ENCODE measurements at regions not wholly inside any gene's neighbourhood (a gene's known extent, or its start where the extent isn't known, plus 50 kb on each side); places are given as distances from the start of the nearest gene placed in this dataset.
A peak's percentile ranks its signal among the peaks of the same experiment; 100 is the strongest.

DNA sequence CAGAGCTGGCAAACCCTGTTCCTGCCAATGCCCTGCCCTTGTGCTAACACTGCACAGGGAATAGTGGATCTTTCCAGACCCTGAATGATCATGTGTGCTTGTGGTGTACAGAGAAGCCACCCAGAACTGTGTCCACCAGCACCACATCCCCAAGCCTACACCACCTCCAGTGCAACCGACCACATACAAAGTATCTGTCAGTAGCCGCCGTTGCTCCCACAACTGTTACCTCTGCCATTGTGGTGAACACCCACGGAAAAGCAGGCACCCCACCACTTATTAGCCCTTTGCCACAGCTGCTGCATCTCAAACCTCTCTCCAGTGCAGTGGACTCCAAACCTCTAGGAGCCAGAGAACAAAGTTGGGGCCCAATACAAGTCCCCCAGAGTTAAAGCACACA lies 1049.6 kb downstream of the TRHDE start:
- FAIRE-seq, result no peak
- CTCF ChIA-PET (ENCODE audit: partially characterized antibody), result no interaction called here
- H3K27me3 ChIP-seq (replicated peaks in 1 of 4; ENCODE audit: control insufficient read depth in 3 of 4, extremely low read depth in 1 of 4, insufficient read depth in 3 of 4, low read length in 3 of 4), result no peaks in the 10 kb centered on the region
- no peak overlapping the region for H3K4me2 ChIP-seq (ENCODE audit: insufficient read depth in 1 of 2, low read depth in 2 of 2, low read length in 2 of 2)
- H2BK15ac ChIP-seq (ENCODE audit: low read length), result no peak overlapping the region
- no peak overlapping the region for H2AFZ ChIP-seq (ENCODE audit: low read length)
- H3K23ac ChIP-seq (ENCODE audit: insufficient read length), result no peak overlapping the region
- WGBS, 2 experiments (ENCODE audit: extremely low coverage in 1 of 2, insufficient coverage in 1 of 2, insufficient read length in 1 of 2, insufficient replicate concordance in 2 of 2, low coverage in 1 of 2, low lambda C conversion rate in 2 of 2, missing lambda C conversion rate in 1 of 2), result 100% methylated on average over 4 of the region's 4 CpGs; no CpG with 5 or more reads in 1 of the 2 experiments
- H3K36me3 ChIP-seq (ENCODE audit: control insufficient read depth in 2 of 4, insufficient read depth in 4 of 4, low read length in 3 of 4), result no peaks in the 10 kb centered on the region
- H3K79me1 ChIP-seq (ENCODE audit: low read depth, low read length), result no peaks in the 10 kb centered on the region
- no peak overlapping the region for H3K9ac ChIP-seq (replicated peaks in 1 of 4; ENCODE audit: extremely low read depth in 1 of 4, low read depth in 3 of 4, low read length in 3 of 4)
- no peaks in the 10 kb centered on the region; the same call in 1 of the 2 replicates for H3K23me2 ChIP-seq (ENCODE audit: low read depth, low read length)
- H3K18ac ChIP-seq (ENCODE audit: extremely low read depth, low read length), result no peak overlapping the region
- H2BK12ac ChIP-seq (ENCODE audit: low read depth, low read length), result 0 out of 2 replicates have a peak overlapping the region, but pooled peaks have one; percentile 50
- DNase-seq (ENCODE audit: low read depth in 1 of 2, low spot score in 2 of 2), result no peak
- no peak overlapping the region for H2BK20ac ChIP-seq (ENCODE audit: low read length)
- no peak overlapping the region for H4K5ac ChIP-seq (ENCODE audit: insufficient read length, low read depth, low read length)
- no peak overlapping the region for H2BK120ac ChIP-seq (replicated peaks; ENCODE audit: low read depth, low read length)
- no peak overlapping the region for H3K4ac ChIP-seq (replicated peaks; ENCODE audit: insufficient read length, low read depth, low read length)
- H4K91ac ChIP-seq (replicated peaks; ENCODE audit: insufficient read length, low read length), result no peak overlapping the region
- H3K27ac ChIP-seq (ENCODE audit: low read depth, low read length), result no peak overlapping the region
- H3K56ac ChIP-seq (replicated peaks; ENCODE audit: insufficient read length, low read depth, low read length), result no peak overlapping the region
- no peak overlapping the region for H3K14ac ChIP-seq (ENCODE audit: insufficient read length)
- H3K79me2 ChIP-seq (ENCODE audit: control insufficient read depth in 1 of 2, insufficient read depth in 2 of 2, low read length in 2 of 2), result no peaks in the 10 kb centered on the region
- H3K4me1 ChIP-seq (replicated peaks in 1 of 4; ENCODE audit: control insufficient read depth in 3 of 4, insufficient read depth in 4 of 4, low read length in 3 of 4), result no peaks in the 10 kb centered on the region
- no peak overlapping the region for H3K4me3 ChIP-seq (ENCODE audit: extremely low read depth in 1 of 4, insufficient read depth in 2 of 4, low read depth in 3 of 4, low read length in 4 of 4)
- H4K20me1 ChIP-seq (replicated peaks in 1 of 2; ENCODE audit: control insufficient read depth in 1 of 2, insufficient read depth in 2 of 2, low read length in 2 of 2), result no peaks in the 10 kb centered on the region
- no peak overlapping the region for H4K8ac ChIP-seq (ENCODE audit: extremely low read depth, insufficient read depth, low read length)
- POLR2A ChIA-PET (ENCODE audit: partially characterized antibody), result no interaction called here
- H2BK5ac ChIP-seq (ENCODE audit: low read depth, low read length), result no peak overlapping the region
- no peak for TF ChIP-seq JUND (IDR thresholded peaks at IDR 0.05; ENCODE audit: low read length)
- TF ChIP-seq, protein P1, sequence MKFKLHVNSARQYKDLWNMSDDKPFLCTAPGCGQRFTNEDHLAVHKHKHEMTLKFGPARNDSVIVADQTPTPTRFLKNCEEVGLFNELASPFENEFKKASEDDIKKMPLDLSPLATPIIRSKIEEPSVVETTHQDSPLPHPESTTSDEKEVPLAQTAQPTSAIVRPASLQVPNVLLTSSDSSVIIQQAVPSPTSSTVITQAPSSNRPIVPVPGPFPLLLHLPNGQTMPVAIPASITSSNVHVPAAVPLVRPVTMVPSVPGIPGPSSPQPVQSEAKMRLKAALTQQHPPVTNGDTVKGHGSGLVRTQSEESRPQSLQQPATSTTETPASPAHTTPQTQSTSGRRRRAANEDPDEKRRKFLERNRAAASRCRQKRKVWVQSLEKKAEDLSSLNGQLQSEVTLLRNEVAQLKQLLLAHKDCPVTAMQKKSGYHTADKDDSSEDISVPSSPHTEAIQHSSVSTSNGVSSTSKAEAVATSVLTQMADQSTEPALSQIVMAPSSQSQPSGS (IDR thresholded peaks at IDR 0.05; ENCODE audit: low read length), result no peak
- TF ChIP-seq CREB1 (IDR thresholded peaks at IDR 0.05), result no peak
- no peak for TF ChIP-seq EP300 (IDR thresholded peaks at IDR 0.05; ENCODE audit: borderline replicate concordance in 1 of 2, low read depth in 2 of 2, low read length in 2 of 2)
- TF ChIP-seq, protein P2, sequence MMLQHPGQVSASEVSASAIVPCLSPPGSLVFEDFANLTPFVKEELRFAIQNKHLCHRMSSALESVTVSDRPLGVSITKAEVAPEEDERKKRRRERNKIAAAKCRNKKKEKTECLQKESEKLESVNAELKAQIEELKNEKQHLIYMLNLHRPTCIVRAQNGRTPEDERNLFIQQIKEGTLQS (IDR thresholded peaks at IDR 0.05; ENCODE audit: insufficient read depth, low read depth, low read length), result no peak
- TF ChIP-seq TCF12 (IDR thresholded peaks at IDR 0.05; ENCODE audit: low read depth, low read length), result no peak
- TF ChIP-seq KDM4A (IDR thresholded peaks at IDR 0.05; ENCODE audit: low read depth, low read length, severe bottlenecking), result no peak
- TF ChIP-seq TEAD4 (IDR thresholded peaks at IDR 0.05; ENCODE audit: low read depth, low read length), result no peak
- TF ChIP-seq ASH2L (IDR thresholded peaks at IDR 0.05; ENCODE audit: low read length), result no peak
- TF ChIP-seq YY1 (IDR thresholded peaks at IDR 0.05; ENCODE audit: low read depth, low read length), result no peak
- TF ChIP-seq SIRT6 (IDR thresholded peaks at IDR 0.05; ENCODE audit: low read length), result no peak
- no peak overlapping the region for H2AK5ac ChIP-seq (ENCODE audit: low read depth, low read length)
- H3K9me3 ChIP-seq (ENCODE audit: insufficient read depth in 2 of 2, low read depth in 1 of 2, low read length in 1 of 2), result 0 out of 4 replicates have a peak, but pooled peaks cover 0 to 3% of the 10 kb centered on the region in 2 experiments

Data from H1 (cell line).